HG02981 (cell line): ENCODE measurements at regions not wholly inside any gene's neighbourhood (a gene's known extent, or its start where the extent isn't known, plus 50 kb on each side); places are given as distances from the start of the nearest gene placed in this dataset.
"Not testable (repeated sequence)": the region's sequence is repeated elsewhere in the genome, so short reads cannot be mapped to it uniquely, and the experiment has no call there.

Experiments
- ATAC-seq: cut with Tn5 transposase; IDR thresholded peaks from one replicate; pipeline ENCODE4 v1.9.1; 2021; ENCODE audit warnings: mild to moderate bottlenecking, moderate library complexity; ENCODE audit not compliant: unreplicated experiment

DNA sequence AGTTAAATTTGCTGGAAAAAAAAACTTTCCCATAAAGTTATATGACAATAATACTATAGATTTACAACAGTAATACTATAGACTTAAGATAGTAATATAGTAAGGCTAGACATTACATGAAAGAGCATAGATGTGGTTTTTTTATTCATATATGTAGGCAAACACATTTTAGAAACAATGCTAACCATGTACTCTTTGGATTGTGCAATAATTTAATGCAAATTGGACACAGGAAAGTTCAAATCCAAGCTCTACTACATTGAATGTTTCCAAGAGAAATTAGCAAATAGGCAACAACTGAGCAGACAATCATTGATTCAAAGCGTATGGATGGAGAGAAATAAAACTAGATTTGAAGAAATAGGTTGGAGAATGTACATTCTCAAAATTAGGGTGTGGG lies 469.2 kb downstream of the CNTN3 start:
- no peak for ATAC-seq

- no peak for ATAC-seq
These were observed 474.8 kb downstream of the CNTN3 start for GRCh38 chr3:74139648-74140047.

- ATAC-seq = no peak
These were observed 476.7 kb downstream of the CNTN3 start for GRCh38 chr3:74137790-74138189.

- no peak for ATAC-seq
These were observed 478.7 kb downstream of the CNTN3 start for GRCh38 chr3:74135808-74136207.

- ATAC-seq = no peak
These were observed 479.6 kb downstream of the CNTN3 start for GRCh38 chr3:74134831-74135230.

GRCh38 chr3:74131546-74132328 lies 482.7 kb downstream of the CNTN3 start:
- ATAC-seq = not testable (repeated sequence)

- no peak for ATAC-seq
These were observed 484.8 kb downstream of the CNTN3 start for GRCh38 chr3:74129611-74130010.

GRCh38 chr3:74129056-74129455 lies 485.4 kb downstream of the CNTN3 start:
- no peak for ATAC-seq

- no peak for ATAC-seq
These were observed 487.2 kb downstream of the CNTN3 start for GRCh38 chr3:74127256-74127655.

GRCh38 chr3:74124782-74125181 lies 489.7 kb downstream of the CNTN3 start:
- ATAC-seq = no peak

DNA sequence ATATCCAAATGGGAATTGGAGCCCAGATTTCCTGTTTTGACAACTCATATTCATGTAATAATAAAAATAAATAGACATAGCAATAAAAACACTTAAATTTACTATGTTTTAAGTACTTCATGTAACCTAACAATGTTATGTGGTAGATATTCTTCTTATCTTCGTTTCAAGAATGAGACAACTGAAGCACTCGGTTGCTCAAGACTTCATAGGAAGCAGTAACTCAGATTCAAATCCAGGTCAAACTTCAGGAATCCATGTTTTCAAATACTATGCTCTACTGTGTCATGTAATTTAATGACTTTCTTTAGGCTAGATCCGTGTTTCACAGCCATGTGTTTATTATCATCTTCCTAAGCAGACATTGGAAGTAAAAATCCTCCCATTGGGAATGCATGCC lies 492.2 kb downstream of the CNTN3 start:
- no peak for ATAC-seq

DNA sequence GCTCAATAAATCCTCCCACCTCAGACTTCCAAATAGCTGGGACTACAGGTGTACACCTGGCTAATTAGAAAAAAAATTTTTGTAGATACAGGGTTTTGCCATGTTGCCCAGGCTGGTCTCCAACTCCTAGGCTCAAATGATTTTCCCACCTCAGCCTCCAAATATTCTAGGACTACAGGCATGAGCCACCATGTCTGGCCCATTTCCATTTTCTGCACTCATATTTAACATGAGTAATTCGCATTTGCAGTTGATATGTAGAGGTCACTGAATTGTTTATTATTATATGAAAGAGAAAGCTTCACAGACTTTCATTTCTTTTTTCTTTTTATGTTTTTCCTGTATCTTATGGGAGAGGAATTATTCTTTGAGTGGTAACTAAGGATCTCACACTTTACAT lies 492.7 kb downstream of the CNTN3 start:
- ATAC-seq = no peak

- no peak for ATAC-seq
These were observed 494.5 kb upstream of the PDZRN3 start for GRCh38 chr3:74119221-74119620.

- ATAC-seq = no peak
These were observed 491.2 kb upstream of the PDZRN3 start for GRCh38 chr3:74115906-74116305.

DNA sequence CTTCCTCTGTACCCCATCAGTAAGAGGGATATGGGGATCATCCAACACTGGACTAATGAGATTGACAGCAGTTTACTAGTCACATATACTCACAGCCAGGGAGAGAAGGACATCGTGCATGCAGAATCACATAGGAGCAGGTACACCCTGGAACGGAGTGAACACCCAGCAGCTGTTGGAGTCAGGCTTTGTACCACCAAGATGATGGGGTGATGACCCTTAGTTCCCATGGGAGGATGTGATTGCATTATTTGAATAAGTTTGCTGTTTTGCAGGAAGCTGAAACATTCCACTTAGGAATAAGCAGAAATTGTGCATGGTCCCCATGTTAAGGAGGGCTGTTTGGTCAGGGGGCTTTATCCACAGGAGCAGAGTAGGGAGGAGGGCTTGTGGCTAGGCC lies 482.7 kb upstream of the PDZRN3 start:
- ATAC-seq = no peak

DNA sequence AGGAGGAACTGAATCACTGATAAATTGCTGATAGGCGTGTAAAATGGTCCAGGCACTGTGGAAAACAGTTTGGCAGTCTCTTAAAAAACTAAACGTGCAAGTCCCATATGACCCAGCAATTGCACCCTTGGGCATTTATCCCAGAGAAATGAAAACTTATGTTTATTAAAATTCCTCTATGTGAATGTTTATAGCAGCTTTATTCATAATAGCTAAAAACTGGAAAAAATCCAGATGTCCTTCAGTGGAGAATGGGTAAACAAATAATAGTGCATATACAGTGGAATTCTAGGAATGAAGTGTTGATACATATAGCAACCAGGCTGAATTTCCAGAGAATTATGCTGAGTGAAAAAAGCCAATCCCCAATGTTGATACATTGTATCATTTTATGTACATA lies 482.2 kb upstream of the PDZRN3 start:
- no peak for ATAC-seq

- no peak for ATAC-seq
These were observed 466.5 kb upstream of the PDZRN3 start for GRCh38 chr3:74091204-74091603.

DNA sequence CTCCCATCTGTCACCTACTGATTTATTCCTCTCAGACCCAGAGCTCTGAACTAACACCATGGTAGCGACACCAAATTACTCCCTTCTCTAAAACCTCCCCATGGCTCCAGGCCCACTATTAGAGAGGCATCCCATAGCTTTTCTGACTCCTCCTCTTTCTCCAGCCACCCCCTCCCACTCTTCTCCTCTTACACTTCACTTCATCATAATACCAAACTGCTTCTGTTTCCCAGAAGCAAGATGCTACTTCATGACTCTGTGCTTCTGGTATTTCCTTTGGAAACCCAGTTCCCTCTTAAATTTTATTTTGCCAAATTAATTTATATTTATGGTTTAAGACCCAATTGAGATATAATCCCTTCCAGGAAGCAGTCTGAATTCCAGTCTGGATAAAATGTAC lies 465.1 kb upstream of the PDZRN3 start:
- no peak for ATAC-seq

DNA sequence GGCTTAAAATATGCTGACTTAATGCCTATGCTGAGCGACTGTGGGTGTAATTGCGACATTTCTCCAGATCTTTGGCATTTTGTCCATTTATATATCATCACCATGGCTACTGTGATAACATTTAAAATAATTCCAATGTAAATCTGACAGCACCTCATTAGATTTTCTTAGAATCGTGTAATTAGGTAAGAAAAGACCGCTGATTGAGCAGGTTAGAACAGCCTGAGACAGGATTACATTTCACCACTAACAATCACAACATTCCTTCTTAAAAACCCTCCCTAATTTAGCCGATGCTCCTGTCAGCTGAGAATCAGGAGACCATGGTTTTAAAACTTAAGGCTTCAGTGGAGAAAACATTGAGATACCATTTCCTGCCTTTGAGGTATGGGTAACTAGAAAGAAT lies 455.3 kb upstream of the PDZRN3 start:
- no peak for ATAC-seq

DNA sequence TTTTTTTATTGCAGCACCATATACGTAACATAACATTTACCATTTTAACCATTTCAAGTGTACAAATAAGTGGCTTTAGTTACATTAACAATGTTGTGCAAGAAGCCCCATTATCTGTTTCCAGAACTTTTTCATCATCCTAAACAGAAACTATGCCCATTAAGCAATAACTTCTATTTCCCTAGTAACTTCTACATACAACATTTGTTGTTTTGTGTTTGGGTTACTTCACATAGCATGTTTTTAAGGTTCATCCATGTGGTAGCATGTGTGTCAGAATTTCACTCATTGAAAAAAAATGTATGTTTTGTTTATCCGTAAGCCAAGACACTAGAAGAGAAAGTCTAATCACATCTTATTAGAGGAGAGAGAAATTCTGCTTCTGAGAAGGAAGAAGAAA lies 450.5 kb upstream of the PDZRN3 start:
- no peak for ATAC-seq

GRCh38 chr3:74074700-74075099 lies 450.0 kb upstream of the PDZRN3 start:
- ATAC-seq = no peak

- no peak for ATAC-seq
These were observed 442.6 kb upstream of the PDZRN3 start for GRCh38 chr3:74067296-74067695.

DNA sequence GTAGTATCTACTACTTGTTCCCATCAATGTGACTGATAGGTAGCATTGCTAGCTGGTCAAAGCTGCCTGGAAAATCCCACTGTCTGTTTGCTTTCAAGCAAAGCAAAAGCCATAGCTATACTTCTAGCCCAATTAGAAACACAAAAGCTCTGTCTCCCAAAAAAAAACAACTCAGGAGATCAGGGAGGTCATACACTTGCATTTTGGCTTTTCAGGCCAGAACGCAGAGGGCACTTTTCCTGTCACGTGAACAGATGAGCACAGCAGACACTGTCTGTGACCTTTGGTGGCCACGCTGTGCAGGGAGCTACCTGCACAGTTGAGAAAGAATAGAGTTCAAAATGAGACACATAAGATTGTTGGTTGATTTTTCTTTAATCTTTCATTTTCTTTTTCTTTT lies 441.7 kb upstream of the PDZRN3 start:
- ATAC-seq = no peak
